Liver (tissue), 3 donors: ENCODE measurements at regions not wholly inside any gene's neighbourhood (a gene's known extent, or its start where the extent isn't known, plus 50 kb on each side); places are given as distances from the start of the nearest gene placed in this dataset.

Experiments
- FOXA2 ChIP-seq: IDR thresholded peaks from 2 replicates; pipeline ENCODE4 v1.6.1; 2016; ENCODE audit warnings: antibody characterized with exemption
- GABPA ChIP-seq, 2 donors: IDR thresholded peaks in 1 of 2; conservative IDR thresholded peaks in 1 of 2; 2 replicates each; pipeline ENCODE4 v1.6.1; 2016; ENCODE audit warnings: antibody characterized with exemption in 2 of 2, mild to moderate bottlenecking in 1 of 2, moderate library complexity in 1 of 2
- HNF4G ChIP-seq: IDR thresholded peaks from 2 replicates; pipeline ENCODE4 v1.6.1; 2016; ENCODE audit warnings: antibody characterized with exemption
- MAX ChIP-seq: IDR thresholded peaks from 2 replicates; pipeline ENCODE4 v1.6.1; 2016; ENCODE audit warnings: antibody characterized with exemption
- NR2F2 ChIP-seq: IDR thresholded peaks from 2 replicates; pipeline ENCODE4 v1.6.1; 2016; ENCODE audit warnings: antibody characterized with exemption
- RAD21 ChIP-seq, 2 donors: IDR thresholded peaks; 2 replicates each; pipeline ENCODE4 v1.6.1; 2016; ENCODE audit warnings: antibody characterized with exemption in 2 of 2, mild to moderate bottlenecking in 2 of 2
- RXRA ChIP-seq, 2 donors: IDR thresholded peaks; 2 replicates each; pipeline ENCODE4 v1.6.1; 2017 to 2018; ENCODE audit warnings: antibody characterized with exemption in 2 of 2, mild to moderate bottlenecking in 1 of 2
- TAF1 ChIP-seq: conservative IDR thresholded peaks from 2 replicates; pipeline ENCODE4 v1.6.1; 2016; ENCODE audit warnings: antibody characterized with exemption, mild to moderate bottlenecking
- TF ChIP-seq, protein P1 (sequence below): fragments of 150-350 bp; IDR thresholded peaks from 2 replicates; pipeline ENCODE4 v1.5.1; 2017; ENCODE audit warnings: improper control_type of control experiment, low read depth, low read length; ENCODE audit not compliant: missing input control
- TF ChIP-seq, protein P2 (sequence below): IDR thresholded peaks from 2 replicates; pipeline ENCODE4 v1.6.1; 2016; ENCODE audit warnings: antibody characterized with exemption, mild to moderate bottlenecking
- TF ChIP-seq, protein P3 (sequence below): IDR thresholded peaks from 2 replicates; pipeline ENCODE4 v1.6.1; 2016; ENCODE audit warnings: antibody characterized with exemption
- donor health status: healthy.
- donor health status: healthy.

DNA sequence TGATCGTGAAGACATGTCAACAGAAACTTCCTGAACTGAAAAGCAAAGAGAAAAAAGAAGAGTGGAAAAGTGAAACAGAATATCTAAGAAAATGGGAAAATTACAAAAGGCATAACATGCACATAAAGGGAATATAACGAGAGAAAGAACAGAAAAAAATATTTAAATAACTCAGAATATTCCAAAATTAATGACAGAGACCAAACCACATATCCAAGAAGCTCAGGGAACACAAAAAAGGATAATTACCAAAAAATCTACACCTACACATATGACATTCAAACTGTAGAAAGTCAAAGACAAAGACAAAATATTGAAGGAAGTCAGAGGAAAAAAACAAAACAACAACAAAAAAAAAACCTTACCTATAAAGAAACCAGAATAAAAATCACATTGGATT is 105.5 kb downstream of the OR13A1 start:
- TF ChIP-seq RAD21 (IDR thresholded peaks at IDR 0.05) (no peak), TAF1 (no peak), GABPA (IDR thresholded peaks at IDR 0.05 in 1 of 2, conservative IDR thresholded peaks at IDR 0.05 in 1 of 2) (no peak), HNF4G (no peak), MAX (no peak), FOXA2 (no peak), NR2F2 (no peak), RXRA (IDR thresholded peaks at IDR 0.05) (no peak)
- TF ChIP-seq, protein P1, sequence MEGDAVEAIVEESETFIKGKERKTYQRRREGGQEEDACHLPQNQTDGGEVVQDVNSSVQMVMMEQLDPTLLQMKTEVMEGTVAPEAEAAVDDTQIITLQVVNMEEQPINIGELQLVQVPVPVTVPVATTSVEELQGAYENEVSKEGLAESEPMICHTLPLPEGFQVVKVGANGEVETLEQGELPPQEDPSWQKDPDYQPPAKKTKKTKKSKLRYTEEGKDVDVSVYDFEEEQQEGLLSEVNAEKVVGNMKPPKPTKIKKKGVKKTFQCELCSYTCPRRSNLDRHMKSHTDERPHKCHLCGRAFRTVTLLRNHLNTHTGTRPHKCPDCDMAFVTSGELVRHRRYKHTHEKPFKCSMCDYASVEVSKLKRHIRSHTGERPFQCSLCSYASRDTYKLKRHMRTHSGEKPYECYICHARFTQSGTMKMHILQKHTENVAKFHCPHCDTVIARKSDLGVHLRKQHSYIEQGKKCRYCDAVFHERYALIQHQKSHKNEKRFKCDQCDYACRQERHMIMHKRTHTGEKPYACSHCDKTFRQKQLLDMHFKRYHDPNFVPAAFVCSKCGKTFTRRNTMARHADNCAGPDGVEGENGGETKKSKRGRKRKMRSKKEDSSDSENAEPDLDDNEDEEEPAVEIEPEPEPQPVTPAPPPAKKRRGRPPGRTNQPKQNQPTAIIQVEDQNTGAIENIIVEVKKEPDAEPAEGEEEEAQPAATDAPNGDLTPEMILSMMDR: no peak
- TF ChIP-seq, protein P2, sequence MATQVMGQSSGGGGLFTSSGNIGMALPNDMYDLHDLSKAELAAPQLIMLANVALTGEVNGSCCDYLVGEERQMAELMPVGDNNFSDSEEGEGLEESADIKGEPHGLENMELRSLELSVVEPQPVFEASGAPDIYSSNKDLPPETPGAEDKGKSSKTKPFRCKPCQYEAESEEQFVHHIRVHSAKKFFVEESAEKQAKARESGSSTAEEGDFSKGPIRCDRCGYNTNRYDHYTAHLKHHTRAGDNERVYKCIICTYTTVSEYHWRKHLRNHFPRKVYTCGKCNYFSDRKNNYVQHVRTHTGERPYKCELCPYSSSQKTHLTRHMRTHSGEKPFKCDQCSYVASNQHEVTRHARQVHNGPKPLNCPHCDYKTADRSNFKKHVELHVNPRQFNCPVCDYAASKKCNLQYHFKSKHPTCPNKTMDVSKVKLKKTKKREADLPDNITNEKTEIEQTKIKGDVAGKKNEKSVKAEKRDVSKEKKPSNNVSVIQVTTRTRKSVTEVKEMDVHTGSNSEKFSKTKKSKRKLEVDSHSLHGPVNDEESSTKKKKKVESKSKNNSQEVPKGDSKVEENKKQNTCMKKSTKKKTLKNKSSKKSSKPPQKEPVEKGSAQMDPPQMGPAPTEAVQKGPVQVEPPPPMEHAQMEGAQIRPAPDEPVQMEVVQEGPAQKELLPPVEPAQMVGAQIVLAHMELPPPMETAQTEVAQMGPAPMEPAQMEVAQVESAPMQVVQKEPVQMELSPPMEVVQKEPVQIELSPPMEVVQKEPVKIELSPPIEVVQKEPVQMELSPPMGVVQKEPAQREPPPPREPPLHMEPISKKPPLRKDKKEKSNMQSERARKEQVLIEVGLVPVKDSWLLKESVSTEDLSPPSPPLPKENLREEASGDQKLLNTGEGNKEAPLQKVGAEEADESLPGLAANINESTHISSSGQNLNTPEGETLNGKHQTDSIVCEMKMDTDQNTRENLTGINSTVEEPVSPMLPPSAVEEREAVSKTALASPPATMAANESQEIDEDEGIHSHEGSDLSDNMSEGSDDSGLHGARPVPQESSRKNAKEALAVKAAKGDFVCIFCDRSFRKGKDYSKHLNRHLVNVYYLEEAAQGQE: no peak
- TF ChIP-seq, protein P3, sequence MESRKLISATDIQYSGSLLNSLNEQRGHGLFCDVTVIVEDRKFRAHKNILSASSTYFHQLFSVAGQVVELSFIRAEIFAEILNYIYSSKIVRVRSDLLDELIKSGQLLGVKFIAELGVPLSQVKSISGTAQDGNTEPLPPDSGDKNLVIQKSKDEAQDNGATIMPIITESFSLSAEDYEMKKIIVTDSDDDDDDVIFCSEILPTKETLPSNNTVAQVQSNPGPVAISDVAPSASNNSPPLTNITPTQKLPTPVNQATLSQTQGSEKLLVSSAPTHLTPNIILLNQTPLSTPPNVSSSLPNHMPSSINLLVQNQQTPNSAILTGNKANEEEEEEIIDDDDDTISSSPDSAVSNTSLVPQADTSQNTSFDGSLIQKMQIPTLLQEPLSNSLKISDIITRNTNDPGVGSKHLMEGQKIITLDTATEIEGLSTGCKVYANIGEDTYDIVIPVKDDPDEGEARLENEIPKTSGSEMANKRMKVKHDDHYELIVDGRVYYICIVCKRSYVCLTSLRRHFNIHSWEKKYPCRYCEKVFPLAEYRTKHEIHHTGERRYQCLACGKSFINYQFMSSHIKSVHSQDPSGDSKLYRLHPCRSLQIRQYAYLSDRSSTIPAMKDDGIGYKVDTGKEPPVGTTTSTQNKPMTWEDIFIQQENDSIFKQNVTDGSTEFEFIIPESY: no peak
